ENCODE measurements at regions not wholly inside any gene's neighbourhood (a gene's known extent, or its start where the extent isn't known, plus 50 kb on each side); places are given as distances from the start of the nearest gene placed in this dataset.

GRCh38 chr2:150702791-150703190, 215.3 kb upstream of the RND3 start:
- H3K4me3 ChIP-seq (ENCODE audit: low read length), result no peak overlapping the region
- no peaks in the 10 kb centered on the region for H3K4me1 ChIP-seq (ENCODE audit: insufficient read depth, low read length)
- no peak for DNase-seq
- no peak for ATAC-seq (ENCODE audit: poor library complexity)
- no peaks in the 10 kb centered on the region for H3K9me3 Mint-ChIP-seq
- no peak overlapping the region for H3K27ac Mint-ChIP-seq
- H3K36me3 Mint-ChIP-seq (ENCODE audit: low read depth), result no peaks in the 10 kb centered on the region
- no peaks in the 10 kb centered on the region for H3K36me3 ChIP-seq (ENCODE audit: insufficient read depth, low read length)
- ChIA-PET POLR2A (no interaction called here), CTCF (no interaction called here)
- no peak overlapping the region for H3K4me3 Mint-ChIP-seq
- no peaks in the 10 kb centered on the region for H3K27me3 ChIP-seq (ENCODE audit: control insufficient read depth in 1 of 2, insufficient read depth in 2 of 2, low read length in 2 of 2)
- no peaks in the 10 kb centered on the region for H3K4me1 Mint-ChIP-seq (ENCODE audit: low read depth)
- no peak overlapping the region for H3K27ac ChIP-seq (ENCODE audit: low read depth in 1 of 2, low read length in 2 of 2)
- intact Hi-C loops (cut with DNase I, micrococcal nuclease), result no loop called here
- H3K27me3 Mint-ChIP-seq, result no peaks in the 10 kb centered on the region
- H3K9me3 ChIP-seq (ENCODE audit: control insufficient read depth in 1 of 2, insufficient read depth in 1 of 2, low read length in 2 of 2), result no peaks in the 10 kb centered on the region
- no peak for TF ChIP-seq CTCF (IDR thresholded peaks at IDR 0.05)

- Mint-ChIP-seq H3K27ac (no peak overlapping the region), H3K27me3 (no peaks in the 10 kb centered on the region), H3K4me1 (ENCODE audit: low read depth) (no peaks in the 10 kb centered on the region), H3K36me3 (ENCODE audit: low read depth) (no peaks in the 10 kb centered on the region), H3K9me3 (no peaks in the 10 kb centered on the region), H3K4me3 (no peak overlapping the region)
- Histone ChIP-seq H3K4me3 (ENCODE audit: low read length) (no peak overlapping the region), H3K36me3 (ENCODE audit: insufficient read depth, low read length) (no peaks in the 10 kb centered on the region), H3K9me3 (ENCODE audit: control insufficient read depth in 1 of 2, insufficient read depth in 1 of 2, low read length in 2 of 2) (no peaks in the 10 kb centered on the region), H3K27me3 (ENCODE audit: control insufficient read depth in 1 of 2, insufficient read depth in 2 of 2, low read length in 2 of 2) (no peaks in the 10 kb centered on the region), H3K4me1 (ENCODE audit: insufficient read depth, low read length) (no peaks in the 10 kb centered on the region), H3K27ac (ENCODE audit: low read depth in 1 of 2, low read length in 2 of 2) (no peak overlapping the region)
- CTCF ChIA-PET, result no interaction called here
- POLR2A ChIA-PET, result no interaction called here
- intact Hi-C loops (cut with DNase I, micrococcal nuclease), result no loop called here
- no peak for ATAC-seq (ENCODE audit: poor library complexity)
- TF ChIP-seq CTCF (IDR thresholded peaks at IDR 0.05), result no peak
- no peak for DNase-seq
These were observed 213.5 kb upstream of the RND3 start for GRCh38 chr2:150700666-150701580.

- Mint-ChIP-seq H3K36me3 (ENCODE audit: low read depth) (no peaks in the 10 kb centered on the region), H3K9me3 (no peaks in the 10 kb centered on the region), H3K4me1 (ENCODE audit: low read depth) (no peaks in the 10 kb centered on the region), H3K27me3 (no peaks in the 10 kb centered on the region), H3K4me3 (no peak overlapping the region), H3K27ac (no peak overlapping the region)
- CTCF ChIA-PET, result no interaction called here
- no peaks in the 10 kb centered on the region for H3K27me3 ChIP-seq (ENCODE audit: control insufficient read depth in 1 of 2, insufficient read depth in 2 of 2, low read length in 2 of 2)
- no peak for TF ChIP-seq CTCF (IDR thresholded peaks at IDR 0.05)
- POLR2A ChIA-PET, result no interaction called here
- no peaks in the 10 kb centered on the region for H3K9me3 ChIP-seq (ENCODE audit: control insufficient read depth in 1 of 2, insufficient read depth in 1 of 2, low read length in 2 of 2)
- DNase-seq (no peak), ATAC-seq (ENCODE audit: poor library complexity) (no peak)
- no peaks in the 10 kb centered on the region for H3K36me3 ChIP-seq (ENCODE audit: insufficient read depth, low read length)
- intact Hi-C loops (cut with DNase I, micrococcal nuclease), result no loop called here
- no peak overlapping the region for H3K4me3 ChIP-seq (ENCODE audit: low read length)
- no peaks in the 10 kb centered on the region for H3K4me1 ChIP-seq (ENCODE audit: insufficient read depth, low read length)
- H3K27ac ChIP-seq (ENCODE audit: low read depth in 1 of 2, low read length in 2 of 2), result no peak overlapping the region
These were observed 211.8 kb upstream of the RND3 start for GRCh38 chr2:150699218-150699617.

All from CD4-positive, alpha-beta T cell (primary cell).